ENCODE measurements at regions not wholly inside any gene's neighbourhood (a gene's known extent, or its start where the extent isn't known, plus 50 kb on each side); places are given as distances from the start of the nearest gene placed in this dataset.

- TF ChIP-seq ZNF687 (CRISPR knock-in tag; IDR thresholded peaks at IDR 0.05) (peak; percentile 30; the same call in 1 of the 2 replicates), ATF1 (CRISPR knock-in tag; IDR thresholded peaks at IDR 0.05) (no peak), MAFK (conservative IDR thresholded peaks at IDR 0.05 in 1 of 2, IDR thresholded peaks at IDR 0.05 in 1 of 2; ENCODE audit: low read length in 2 of 2) (no peak), TFDP2 (CRISPR knock-in tag; IDR thresholded peaks at IDR 0.05) (no peak), SPEN (CRISPR knock-in tag; IDR thresholded peaks at IDR 0.05; ENCODE audit: low read depth) (peak; percentile 47; the same call in 1 of the 2 replicates), ZNF724P (CRISPR knock-in tag; IDR thresholded peaks at IDR 0.05; ENCODE audit: borderline replicate concordance) (no peak), GABPB1 (CRISPR knock-in tag; IDR thresholded peaks at IDR 0.05) (peak; percentile 56), MTA3 (CRISPR knock-in tag; IDR thresholded peaks at IDR 0.05) (no peak), ZNF580 (CRISPR knock-in tag; IDR thresholded peaks at IDR 0.05; ENCODE audit: borderline replicate concordance, low read depth) (no peak), ZNF747 (CRISPR knock-in tag; IDR thresholded peaks at IDR 0.05; ENCODE audit: borderline replicate concordance) (no peak), PPARG (CRISPR knock-in tag; conservative IDR thresholded peaks at IDR 0.05) (no peak), CC2D1A (CRISPR knock-in tag; IDR thresholded peaks at IDR 0.05) (no peak), RFX5 (IDR thresholded peaks at IDR 0.05; ENCODE audit: low read depth, low read length) (no peak), SP140L (CRISPR knock-in tag; IDR thresholded peaks at IDR 0.05; ENCODE audit: borderline replicate concordance) (no peak), CEBPB (IDR thresholded peaks at IDR 0.05; ENCODE audit: borderline replicate concordance, low read depth, low read length) (peak; percentile 68), ARHGAP35 (CRISPR knock-in tag; IDR thresholded peaks at IDR 0.05; ENCODE audit: borderline replicate concordance) (no peak), IRX3 (CRISPR knock-in tag; IDR thresholded peaks at IDR 0.05; ENCODE audit: borderline replicate concordance, low read depth) (no peak), ARNTL (CRISPR knock-in tag; IDR thresholded peaks at IDR 0.05) (no peak), ZNF570 (CRISPR knock-in tag; IDR thresholded peaks at IDR 0.05; ENCODE audit: borderline replicate concordance) (no peak), CREBL2 (CRISPR knock-in tag; IDR thresholded peaks at IDR 0.05; ENCODE audit: borderline replicate concordance) (no peak), ZNF816 (CRISPR knock-in tag; IDR thresholded peaks at IDR 0.05; ENCODE audit: borderline replicate concordance) (no peak), HDAC1 (CRISPR knock-in tag; IDR thresholded peaks at IDR 0.05) (0 out of 2 replicates have a peak, but pooled peaks have one; percentile 38), ETV5 (CRISPR knock-in tag; IDR thresholded peaks at IDR 0.05; ENCODE audit: borderline replicate concordance) (peak; percentile 61; the same call in 1 of the 2 replicates), LCORL (IDR thresholded peaks at IDR 0.05) (no peak), LCORL (CRISPR knock-in tag; IDR thresholded peaks at IDR 0.05) (no peak), ZNF24 (IDR thresholded peaks at IDR 0.05) (no peak), RCOR2 (CRISPR knock-in tag; IDR thresholded peaks at IDR 0.05) (no peak)
These were observed 84.3 kb upstream of the DIO3 start (continued) for GRCh38 chr14:101476916-101477553.
